ENCODE measurements at regions not wholly inside any gene's neighbourhood (a gene's known extent, or its start where the extent isn't known, plus 50 kb on each side); places are given as distances from the start of the nearest gene placed in this dataset.

- H3K4me3 ChIP-seq (ENCODE audit: low read length), result no peak overlapping the region
- DNase-seq (ENCODE audit: low read depth), result no peak
- TF ChIP-seq CTCF (conservative IDR thresholded peaks at IDR 0.05; ENCODE audit: low read depth, low read length), result no peak
These were observed 830.6 kb upstream of the POU3F3 start for GRCh38 chr2:104023306-104023705.

GRCh38 chr2:104023765-104024164, 830.1 kb upstream of the POU3F3 start:
- no peak overlapping the region for H3K4me3 ChIP-seq (ENCODE audit: low read length)
- TF ChIP-seq CTCF (conservative IDR thresholded peaks at IDR 0.05; ENCODE audit: low read depth, low read length), result no peak
- no peak for DNase-seq (ENCODE audit: low read depth)

- TF ChIP-seq CTCF (conservative IDR thresholded peaks at IDR 0.05; ENCODE audit: low read depth, low read length), result no peak
- H3K4me3 ChIP-seq (ENCODE audit: low read length), result no peak overlapping the region
- no peak for DNase-seq (ENCODE audit: low read depth)
These were observed 828.6 kb upstream of the POU3F3 start for GRCh38 chr2:104025295-104025694.

- no peak for TF ChIP-seq CTCF (conservative IDR thresholded peaks at IDR 0.05; ENCODE audit: low read depth, low read length)
- DNase-seq (ENCODE audit: low read depth), result no peak
- no peak overlapping the region for H3K4me3 ChIP-seq (ENCODE audit: low read length)
These were observed 827.2 kb upstream of the POU3F3 start for GRCh38 chr2:104026725-104027124.

- H3K4me3 ChIP-seq (ENCODE audit: low read length), result no peak overlapping the region
- no peak for TF ChIP-seq CTCF (conservative IDR thresholded peaks at IDR 0.05; ENCODE audit: low read depth, low read length)
- DNase-seq (ENCODE audit: low read depth), result no peak
These were observed 826.6 kb upstream of the POU3F3 start for GRCh38 chr2:104027321-104027720.

GRCh38 chr2:104028061-104028460, 825.9 kb upstream of the POU3F3 start:
- H3K4me3 ChIP-seq (ENCODE audit: low read length), result no peak overlapping the region
- TF ChIP-seq CTCF (conservative IDR thresholded peaks at IDR 0.05; ENCODE audit: low read depth, low read length), result no peak
- DNase-seq (ENCODE audit: low read depth), result no peak

- H3K4me3 ChIP-seq (ENCODE audit: low read length), result no peak overlapping the region
- DNase-seq (ENCODE audit: low read depth), result no peak
- peak; percentile 71 for TF ChIP-seq CTCF (conservative IDR thresholded peaks at IDR 0.05; ENCODE audit: low read depth, low read length)
These were observed 820.5 kb upstream of the POU3F3 start for GRCh38 chr2:104033399-104033798.
